AG04449 (cell line): ENCODE measurements at regions not wholly inside any gene's neighbourhood (a gene's known extent, or its start where the extent isn't known, plus 50 kb on each side); places are given as distances from the start of the nearest gene placed in this dataset.
"Not testable (repeated sequence)": the region's sequence is repeated elsewhere in the genome, so short reads cannot be mapped to it uniquely, and the experiment has no call there.

ENCODE experiments used
- CTCF ChIA-PET: fragments of 350-600 bp; formaldehyde crosslinking; extraction: SDS; loops from one replicate; lab custom pipeline; 2021; ENCODE audit warnings: antibody characterized with exemption; lab: Yijun Ruan, JAX
- POLR2A ChIA-PET: fragments of 400-600, 350-600 bp; formaldehyde crosslinking; extraction: SDS; loops from one replicate; lab custom pipeline; 2020; ENCODE audit warnings: antibody characterized with exemption, inconsistent platforms; lab: Yijun Ruan, JAX
- DNase-seq: peaks from one replicate; pipeline ENCODE4 v3.0.0-alpha.2; 2010; ENCODE audit warnings: low read depth, low spot score
- H3K4me3 ChIP-seq: 2 replicates; pipeline ENCODE4 v1.5.1; 2011; ENCODE audit warnings: low read depth, mild to moderate bottlenecking, control low read depth, low read length
- CTCF ChIP-seq: IDR thresholded peaks from one replicate; pipeline ENCODE4 v1.5.1; 2011; ENCODE audit warnings: mild to moderate bottlenecking, moderate library complexity, low read length, control low read depth, inconsistent platforms; ENCODE audit not compliant: insufficient read depth; ENCODE audit errors: missing control alignments

GRCh38 chr15:20348291-20348899 is 193.2 kb downstream of the GOLGA6L6 start:
- POLR2A ChIA-PET = no interaction called here
- no peak for DNase-seq
- CTCF ChIA-PET = no interaction called here
- no peak overlapping the region for H3K4me3 ChIP-seq
- no peak for TF ChIP-seq CTCF

DNA sequence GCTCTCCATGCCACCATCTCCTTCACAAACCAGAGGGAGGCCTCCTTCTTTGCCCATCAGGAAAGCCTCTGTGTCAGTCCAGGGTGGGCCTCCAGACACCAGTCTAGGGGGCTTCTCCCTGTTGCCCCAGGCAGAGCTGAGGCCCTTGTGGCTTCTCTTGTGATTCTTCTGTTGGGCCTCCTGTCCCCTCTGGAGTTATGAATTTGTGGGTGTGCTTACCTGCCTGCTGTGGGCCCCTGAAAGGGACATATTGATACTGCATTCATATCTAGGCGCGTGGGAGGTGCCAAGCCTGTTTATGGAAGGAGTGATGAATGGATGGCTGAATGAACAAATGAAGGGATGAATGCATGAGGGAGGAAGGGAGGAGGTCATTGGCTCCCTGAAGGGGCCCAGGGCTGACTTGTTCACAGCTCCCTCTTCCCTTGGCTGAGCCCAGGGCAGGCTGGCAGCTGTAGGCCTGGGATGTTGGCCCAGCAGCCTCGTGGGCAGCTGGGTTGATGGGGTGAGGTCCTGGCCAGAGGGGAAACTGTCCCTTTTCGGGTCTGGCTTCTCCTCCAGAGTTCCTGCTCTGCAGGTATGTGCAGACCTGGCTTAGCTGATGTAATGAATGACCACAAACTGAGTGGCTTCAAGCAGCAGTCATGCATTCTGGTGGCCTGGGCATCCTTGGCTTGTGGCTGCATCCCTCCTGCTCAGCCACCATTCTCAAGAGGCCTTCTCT is 195.4 kb downstream of the GOLGA6L6 start:
- POLR2A ChIA-PET = no interaction called here
- no peak for TF ChIP-seq CTCF
- CTCF ChIA-PET = no interaction called here
- no peak for DNase-seq
- H3K4me3 ChIP-seq = no peak overlapping the region

GRCh38 chr15:20345401-20345958 is 196.1 kb downstream of the GOLGA6L6 start:
- no peak for TF ChIP-seq CTCF
- H3K4me3 ChIP-seq = no peak overlapping the region
- POLR2A ChIA-PET = no interaction called here
- DNase-seq = no peak
- CTCF ChIA-PET = no interaction called here

DNA sequence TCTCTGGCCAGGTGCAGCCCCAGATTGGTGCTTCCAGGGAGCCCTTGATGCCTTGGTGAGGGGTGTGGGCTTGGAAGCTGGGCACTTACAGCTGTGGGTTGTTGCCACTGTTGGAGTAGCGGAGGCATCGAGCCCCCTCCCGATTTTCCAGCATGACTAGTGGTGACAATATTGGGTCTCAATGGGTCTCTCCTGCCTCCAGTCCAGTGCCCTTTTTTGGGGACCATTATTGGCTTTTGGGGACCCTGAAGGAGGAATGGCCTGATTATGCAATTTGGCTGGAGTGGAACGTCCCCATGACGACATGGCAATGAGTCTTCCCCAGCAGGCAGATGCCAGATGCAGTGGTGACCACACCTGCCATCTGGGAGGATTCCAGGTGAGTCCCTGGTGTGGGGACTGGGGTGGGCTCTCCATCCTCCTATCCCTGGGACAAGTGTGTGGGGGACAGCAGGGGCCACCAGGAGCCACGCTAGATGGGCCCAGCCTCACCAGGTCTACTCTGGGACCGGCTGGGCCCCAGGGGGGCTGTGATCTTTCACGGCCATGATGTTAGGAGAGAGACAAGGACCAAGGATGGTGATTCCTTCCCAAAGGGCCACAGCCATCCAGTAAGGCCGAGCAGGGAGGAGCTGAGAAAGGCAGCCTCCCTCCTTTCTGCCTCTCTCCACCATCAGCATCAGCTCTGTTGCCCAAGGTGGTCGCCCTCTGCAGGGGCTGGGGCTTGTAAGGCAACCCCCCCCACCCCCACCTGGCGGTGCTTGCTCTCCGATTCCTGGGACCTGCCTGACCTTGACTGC is 196.8 kb downstream of the GOLGA6L6 start:
- CTCF ChIA-PET = no interaction called here
- POLR2A ChIA-PET = no interaction called here
- H3K4me3 ChIP-seq = no peak overlapping the region
- DNase-seq = no peak
- TF ChIP-seq CTCF = no peak

GRCh38 chr15:20343395-20344211 is 198.0 kb downstream of the GOLGA6L6 start:
- POLR2A ChIA-PET, CTCF ChIA-PET, DNase-seq, H3K4me3 ChIP-seq: not testable (repeated sequence)

GRCh38 chr15:20342601-20343394 is 198.8 kb downstream of the GOLGA6L6 start:
- DNase-seq, H3K4me3 ChIP-seq, CTCF ChIA-PET: not testable (repeated sequence)
- POLR2A ChIA-PET = interaction anchor here (0.7 kb wide), 1 partner anchor 1884 kb away, joined by 4 read pairs; no protein-coding TSS in a partner anchor
